Fibroblast of skin of abdomen (primary cell): ENCODE measurements at regions not wholly inside any gene's neighbourhood (a gene's known extent, or its start where the extent isn't known, plus 50 kb on each side); places are given as distances from the start of the nearest gene placed in this dataset.
A peak's percentile ranks its signal among the peaks of the same experiment; 100 is the strongest.
"Not testable (repeated sequence)": the region's sequence is repeated elsewhere in the genome, so short reads cannot be mapped to it uniquely, and the experiment has no call there.

Source experiments
- DNase-seq: peaks from one replicate; pipeline ENCODE4 v3.0.0-alpha.2; 2013

- not testable (repeated sequence) for DNase-seq
These were observed 233.1 kb downstream of the ATPSCKMT start for GRCh38 chr5:10016559-10016958.

GRCh38 chr5:10015681-10016080 lies 234.0 kb downstream of the ATPSCKMT start:
- not testable (repeated sequence) for DNase-seq

- DNase-seq = no peak
These were observed 239.9 kb downstream of the ATPSCKMT start for GRCh38 chr5:10009802-10010201.

GRCh38 chr5:9987101-9987500 lies 262.6 kb downstream of the ATPSCKMT start:
- no peak for DNase-seq

GRCh38 chr5:9977070-9977469 lies 272.6 kb downstream of the ATPSCKMT start:
- DNase-seq = no peak

GRCh38 chr5:9976621-9977020 lies 273.1 kb downstream of the ATPSCKMT start:
- DNase-seq = no peak

GRCh38 chr5:9972059-9972458 lies 277.6 kb downstream of the ATPSCKMT start:
- no peak for DNase-seq

- DNase-seq = no peak
These were observed 278.4 kb downstream of the ATPSCKMT start for GRCh38 chr5:9971301-9971700.

- DNase-seq = no peak
These were observed 290.8 kb downstream of the ATPSCKMT start for GRCh38 chr5:9958914-9959313.

GRCh38 chr5:9957214-9957613 lies 292.5 kb downstream of the ATPSCKMT start:
- no peak for DNase-seq

- DNase-seq = no peak
These were observed 293.0 kb downstream of the ATPSCKMT start for GRCh38 chr5:9956725-9957124.

- DNase-seq = no peak
These were observed 294.1 kb downstream of the ATPSCKMT start for GRCh38 chr5:9955586-9955985.

GRCh38 chr5:9954869-9955268 lies 294.8 kb downstream of the ATPSCKMT start:
- no peak for DNase-seq

- no peak for DNase-seq
These were observed 296.0 kb downstream of the ATPSCKMT start for GRCh38 chr5:9953691-9954090.

GRCh38 chr5:9951865-9952516 lies 297.7 kb downstream of the ATPSCKMT start:
- no peak for DNase-seq

GRCh38 chr5:9947944-9948343 lies 301.7 kb downstream of the ATPSCKMT start:
- DNase-seq = peak; percentile 6

- DNase-seq = no peak
These were observed 302.4 kb downstream of the ATPSCKMT start for GRCh38 chr5:9947225-9947714.

GRCh38 chr5:9932770-9933169 lies 302.6 kb upstream of the TAS2R1 start:
- peak; percentile 67 for DNase-seq

- peak; percentile 38 for DNase-seq
These were observed 300.0 kb upstream of the TAS2R1 start for GRCh38 chr5:9930156-9930555.

- DNase-seq = no peak
These were observed 298.2 kb upstream of the TAS2R1 start for GRCh38 chr5:9928326-9928725.

- peak; percentile 10 for DNase-seq
These were observed 297.4 kb upstream of the TAS2R1 start for GRCh38 chr5:9927521-9927997.

- DNase-seq = peak; percentile 58
These were observed 297.0 kb upstream of the TAS2R1 start for GRCh38 chr5:9927106-9927505.

- DNase-seq = peak; percentile 94
These were observed 294.5 kb upstream of the TAS2R1 start for GRCh38 chr5:9924614-9925013.

GRCh38 chr5:9922719-9923118 lies 292.6 kb upstream of the TAS2R1 start:
- no peak for DNase-seq

GRCh38 chr5:9920697-9921096 lies 290.5 kb upstream of the TAS2R1 start:
- DNase-seq = no peak
